Colonic mucosa (tissue), 4 donors: ENCODE measurements at regions not wholly inside any gene's neighbourhood (a gene's known extent, or its start where the extent isn't known, plus 50 kb on each side); places are given as distances from the start of the nearest gene placed in this dataset.
"Not testable (repeated sequence)": the region's sequence is repeated elsewhere in the genome, so short reads cannot be mapped to it uniquely, and the experiment has no call there.

ENCODE experiments used
- DNase-seq: peaks from one replicate; pipeline ENCODE4 v3.0.0-alpha.2; 2020
- H3K27ac ChIP-seq: fragments of 200-600 bp; one replicate; pipeline ENCODE4 v1.8.0; 2021
- H3K27me3 ChIP-seq: fragments of 200-600 bp; one replicate; pipeline ENCODE4 v1.8.0; 2021
- H3K36me3 ChIP-seq: fragments of 200-600 bp; one replicate; pipeline ENCODE4 v1.8.0; 2021
- H3K4me1 ChIP-seq: fragments of 200-600 bp; one replicate; pipeline ENCODE4 v1.8.0; 2021; ENCODE audit warnings: mild to moderate bottlenecking
- H3K4me3 ChIP-seq: fragments of 200-600 bp; one replicate; pipeline ENCODE4 v1.8.0; 2021
- H3K9ac ChIP-seq, 2 donors: one replicate each; pipeline ENCODE4 v1.7.0; 2013; ENCODE audit warnings: control low read depth in 2 of 2, low read depth in 2 of 2, low read length in 2 of 2
- H3K9me3 ChIP-seq: fragments of 200-600 bp; one replicate; pipeline ENCODE4 v1.8.0; 2021
- intact Hi-C: fragments of 100-400 bp; cut with DNase I; formaldehyde crosslinking; loops from one replicate; pipeline ENCODE4 v1.14.1; 2022
- TF ChIP-seq, protein P1 (sequence below): fragments of 200-600 bp; IDR thresholded peaks from one replicate; pipeline ENCODE4 v1.8.0; 2022; ENCODE audit warnings: antibody characterized with exemption, mild to moderate bottlenecking
- donor health status: healthy.
- donor health status: DM: no; HTN: no; CAD: no.
- donor health status: DM: no; HTN: no; CAD: no.

GRCh38 chr2:52473526-52473925, 1294.1 kb upstream of the CHAC2 start:
- Histone ChIP-seq H3K36me3 (no peaks in the 10 kb centered on the region), H3K4me1 (no peaks in the 10 kb centered on the region), H3K9me3 (no peaks in the 10 kb centered on the region), H3K9ac (no peak overlapping the region), H3K27me3 (no peaks in the 10 kb centered on the region), H3K27ac (no peak overlapping the region), H3K4me3 (no peak overlapping the region)
- TF ChIP-seq, protein P1, sequence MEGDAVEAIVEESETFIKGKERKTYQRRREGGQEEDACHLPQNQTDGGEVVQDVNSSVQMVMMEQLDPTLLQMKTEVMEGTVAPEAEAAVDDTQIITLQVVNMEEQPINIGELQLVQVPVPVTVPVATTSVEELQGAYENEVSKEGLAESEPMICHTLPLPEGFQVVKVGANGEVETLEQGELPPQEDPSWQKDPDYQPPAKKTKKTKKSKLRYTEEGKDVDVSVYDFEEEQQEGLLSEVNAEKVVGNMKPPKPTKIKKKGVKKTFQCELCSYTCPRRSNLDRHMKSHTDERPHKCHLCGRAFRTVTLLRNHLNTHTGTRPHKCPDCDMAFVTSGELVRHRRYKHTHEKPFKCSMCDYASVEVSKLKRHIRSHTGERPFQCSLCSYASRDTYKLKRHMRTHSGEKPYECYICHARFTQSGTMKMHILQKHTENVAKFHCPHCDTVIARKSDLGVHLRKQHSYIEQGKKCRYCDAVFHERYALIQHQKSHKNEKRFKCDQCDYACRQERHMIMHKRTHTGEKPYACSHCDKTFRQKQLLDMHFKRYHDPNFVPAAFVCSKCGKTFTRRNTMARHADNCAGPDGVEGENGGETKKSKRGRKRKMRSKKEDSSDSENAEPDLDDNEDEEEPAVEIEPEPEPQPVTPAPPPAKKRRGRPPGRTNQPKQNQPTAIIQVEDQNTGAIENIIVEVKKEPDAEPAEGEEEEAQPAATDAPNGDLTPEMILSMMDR = no peak
- DNase-seq = no peak
- intact Hi-C loops = no loop called here

- H3K9me3 ChIP-seq, H3K27me3 ChIP-seq, H3K9ac ChIP-seq, H3K4me1 ChIP-seq, H3K36me3 ChIP-seq, H3K27ac ChIP-seq, intact Hi-C loops, DNase-seq, H3K4me3 ChIP-seq: not testable (repeated sequence)
These were observed 1297.1 kb upstream of the CHAC2 start for GRCh38 chr2:52470457-52470856.

DNA sequence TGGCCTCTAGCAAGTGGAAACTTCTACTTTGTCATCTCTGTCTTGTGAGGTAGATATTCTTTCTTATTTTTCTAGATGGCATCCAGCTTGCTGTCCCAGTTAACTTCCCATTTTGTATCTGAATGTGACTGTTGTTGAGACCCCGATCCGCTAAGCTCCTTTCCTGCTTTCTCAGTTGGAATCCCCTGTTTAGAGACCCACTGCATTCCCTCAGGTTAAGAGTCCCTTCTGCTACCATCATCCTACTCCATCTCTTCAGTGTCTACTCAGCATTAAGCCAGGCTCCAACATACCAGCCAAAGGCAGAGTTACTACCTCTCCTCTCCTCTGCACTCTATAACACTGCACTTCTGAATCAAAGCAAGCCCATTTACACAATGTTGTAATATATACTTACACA, 1300.4 kb upstream of the CHAC2 start:
- intact Hi-C loops = no loop called here
- no peaks in the 10 kb centered on the region for H3K36me3 ChIP-seq
- no peak overlapping the region for H3K4me3 ChIP-seq
- H3K4me1 ChIP-seq = no peaks in the 10 kb centered on the region
- H3K9me3 ChIP-seq = no peaks in the 10 kb centered on the region
- H3K27me3 ChIP-seq = no peaks in the 10 kb centered on the region
- DNase-seq = no peak
- no peak overlapping the region for H3K27ac ChIP-seq
- H3K9ac ChIP-seq = no peak overlapping the region
- TF ChIP-seq, protein P1 = no peak

DNA sequence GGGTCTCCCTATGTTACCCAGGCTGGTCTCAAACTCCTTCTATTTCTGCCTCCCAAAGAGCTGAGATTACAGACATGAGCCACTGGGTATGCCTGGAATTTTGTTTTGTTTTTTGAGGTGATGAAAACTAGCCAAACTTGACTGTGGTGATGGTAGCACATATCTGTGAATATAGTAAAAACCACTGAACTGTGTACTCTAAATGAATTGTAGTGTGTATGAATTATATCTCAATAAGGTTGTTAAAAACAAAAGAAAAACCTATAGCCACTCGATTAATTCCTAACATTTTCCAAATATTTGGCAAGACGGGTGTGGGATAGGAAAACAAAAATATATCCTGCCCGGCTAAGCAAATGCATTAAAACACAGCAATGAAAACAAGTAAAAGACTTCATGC, 1302.3 kb upstream of the CHAC2 start:
- Histone ChIP-seq H3K27ac (no peak overlapping the region), H3K27me3 (no peaks in the 10 kb centered on the region), H3K4me1 (no peaks in the 10 kb centered on the region), H3K4me3 (no peak overlapping the region), H3K9me3 (no peaks in the 10 kb centered on the region), H3K9ac (no peak overlapping the region), H3K36me3 (no peaks in the 10 kb centered on the region)
- no peak for DNase-seq
- intact Hi-C loops = no loop called here
- TF ChIP-seq, protein P1 = no peak

DNA sequence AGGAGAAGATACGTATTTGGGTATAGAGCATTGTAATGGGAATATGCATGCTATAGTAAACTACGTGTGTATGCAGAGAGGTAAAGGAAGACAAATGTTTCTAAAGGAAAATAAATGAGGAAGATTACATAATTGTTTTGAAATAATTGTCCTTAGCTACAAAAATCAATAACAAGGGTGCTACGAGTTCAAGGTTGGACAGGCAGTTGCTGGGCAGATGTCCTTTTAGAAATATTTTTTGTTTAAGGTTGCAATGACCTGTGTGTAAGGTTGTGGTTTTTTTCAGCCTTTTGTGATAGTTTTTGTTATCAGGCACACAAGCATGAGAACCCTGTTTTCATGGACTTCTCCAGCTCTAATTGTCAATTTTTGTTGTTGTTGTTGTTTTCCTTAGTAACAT, 1304.1 kb upstream of the CHAC2 start:
- H3K27me3 ChIP-seq = no peaks in the 10 kb centered on the region
- H3K27ac ChIP-seq = no peak overlapping the region
- TF ChIP-seq, protein P1 = no peak
- H3K4me1 ChIP-seq = no peaks in the 10 kb centered on the region
- no peak for DNase-seq
- H3K36me3 ChIP-seq = no peaks in the 10 kb centered on the region
- intact Hi-C loops = no loop called here
- no peaks in the 10 kb centered on the region for H3K9me3 ChIP-seq
- H3K9ac ChIP-seq = no peak overlapping the region
- H3K4me3 ChIP-seq = no peak overlapping the region

DNA sequence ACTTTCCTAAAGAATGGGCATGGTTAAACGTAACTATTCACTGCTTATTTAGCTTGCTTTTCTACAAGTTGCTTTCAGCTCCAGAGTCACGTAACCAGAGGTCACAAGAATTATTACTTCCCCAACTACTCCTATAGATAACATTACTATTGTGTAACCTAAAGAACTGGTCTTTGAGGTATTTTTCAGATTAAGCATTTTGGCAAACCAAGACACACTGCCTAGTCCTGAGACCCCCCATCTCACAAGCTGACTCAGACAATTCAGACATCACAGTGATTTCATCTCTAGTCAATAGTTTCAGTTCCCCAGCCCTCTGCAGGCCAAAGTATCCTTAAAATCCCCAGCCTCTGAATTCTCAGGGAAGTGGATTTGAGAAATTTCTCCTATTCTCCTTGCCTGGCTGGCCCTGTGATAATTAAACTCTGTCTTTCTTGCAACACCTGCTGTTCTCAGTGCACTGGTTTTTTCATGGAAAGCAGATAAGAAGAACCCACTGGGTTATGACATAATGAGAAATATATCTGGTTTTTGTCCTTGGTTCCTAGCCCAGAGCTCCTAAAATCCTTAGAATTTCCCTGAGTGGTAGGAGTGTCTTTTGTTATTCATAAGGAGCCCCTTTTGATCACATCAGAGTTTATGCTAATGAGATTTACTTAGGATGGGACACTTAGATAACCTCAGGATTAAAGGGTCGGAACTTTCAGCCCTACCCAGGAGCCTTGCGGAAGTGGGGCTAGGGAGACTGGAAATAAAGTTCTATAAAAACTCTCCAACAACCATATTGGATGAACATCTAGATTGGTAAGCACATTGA, 1310.8 kb upstream of the CHAC2 start:
- Histone ChIP-seq H3K4me3 (no peak overlapping the region), H3K9ac (no peak overlapping the region), H3K27me3 (no peaks in the 10 kb centered on the region), H3K9me3 (no peaks in the 10 kb centered on the region), H3K4me1 (no peaks in the 10 kb centered on the region), H3K27ac (no peak overlapping the region), H3K36me3 (no peaks in the 10 kb centered on the region)
- intact Hi-C loops = no loop called here
- no peak for DNase-seq
- TF ChIP-seq, protein P1 = no peak
